IMR-90 (cell line): ENCODE measurements at regions not wholly inside any gene's neighbourhood (a gene's known extent, or its start where the extent isn't known, plus 50 kb on each side); places are given as distances from the start of the nearest gene placed in this dataset.

ENCODE experiments used
- ATAC-seq: fragments of 200-7000 bp; cut with Tn5 transposase; 2 replicates; pipeline ENCODE4 v1.9.1; 2020; ENCODE audit warnings: low read depth, mild to moderate bottlenecking, moderate library complexity
- BruUV-seq: library from RNA; stranded (reverse); fragments of 400-500 nt; replicated peaks from 2 replicates; lab custom pipeline; 2021; lab: Mats Ljungman, UMichigan
- CTCF ChIA-PET: fragments of 300-600 bp; formaldehyde crosslinking; extraction: SDS; loops from one replicate; lab custom pipeline; 2021; ENCODE audit warnings: antibody characterized with exemption; lab: Yijun Ruan, JAX
- POLR2A ChIA-PET: fragments of 300-600 bp; sonication (Branson Sonifier 250); formaldehyde crosslinking; loops from one replicate; lab custom pipeline; 2022; ENCODE audit warnings: antibody characterized with exemption; ENCODE audit not compliant: unreplicated experiment; lab: Charles Lee
- DNase-seq: peaks from one replicate; pipeline ENCODE4 v3.0.0; 2013
- H2AFZ ChIP-seq: replicated peaks from 2 replicates; pipeline ENCODE3; 2013; ENCODE audit warnings: low read length, mild to moderate bottlenecking; ENCODE audit not compliant: poor library complexity
- H2AK5ac ChIP-seq: 2 replicates; pipeline ENCODE4 v1.6.1; 2013; ENCODE audit warnings: low read depth, low read length, inconsistent platforms
- H2AK9ac ChIP-seq: replicated peaks from 2 replicates; pipeline ENCODE3; 2013; ENCODE audit warnings: mild to moderate bottlenecking, low read depth, low read length, moderate library complexity; ENCODE audit not compliant: poor library complexity
- H2BK120ac ChIP-seq: 2 replicates; pipeline ENCODE4 v1.6.1; 2013; ENCODE audit warnings: low read depth, low read length, inconsistent platforms
- H2BK15ac ChIP-seq: 3 replicates; pipeline ENCODE4 v1.6.1; 2013; ENCODE audit warnings: low read depth, low read length, inconsistent platforms
- H2BK20ac ChIP-seq: 2 replicates; pipeline ENCODE4 v1.6.1; 2013; ENCODE audit warnings: low read depth, mild to moderate bottlenecking, inconsistent platforms, low read length, moderate library complexity
- H2BK5ac ChIP-seq: 2 replicates; pipeline ENCODE4 v1.6.1; 2013; ENCODE audit warnings: mild to moderate bottlenecking, low read depth, low read length, inconsistent platforms; ENCODE audit not compliant: poor library complexity, severe bottlenecking
- H3K14ac ChIP-seq: replicated peaks from 2 replicates; pipeline ENCODE4 v1.6.1; 2013; ENCODE audit warnings: low read depth, low read length, inconsistent platforms
- H3K18ac ChIP-seq: 2 replicates; pipeline ENCODE4 v1.6.1; 2013; ENCODE audit warnings: low read depth, low read length, control low read depth
- H3K23ac ChIP-seq: 2 replicates; pipeline ENCODE4 v1.6.1; 2013; ENCODE audit warnings: low read depth, low read length, inconsistent platforms
- H3K27ac ChIP-seq: 2 replicates; pipeline ENCODE4 v1.5.1; 2013; ENCODE audit warnings: mild to moderate bottlenecking, control low read depth, low read length; ENCODE audit not compliant: insufficient read depth
- H3K27me3 ChIP-seq: 2 replicates; pipeline ENCODE4 v1.6.1; 2013; ENCODE audit warnings: low read length; ENCODE audit not compliant: control insufficient read depth, insufficient read depth
- H3K36me3 ChIP-seq: 2 replicates; pipeline ENCODE4 v1.6.1; 2013; ENCODE audit warnings: low read length, mixed read lengths; ENCODE audit not compliant: control insufficient read depth, insufficient read depth
- H3K4ac ChIP-seq: 2 replicates; pipeline ENCODE4 v1.6.1; 2013; ENCODE audit warnings: low read depth, low read length, inconsistent platforms
- H3K4me1 ChIP-seq: 2 replicates; pipeline ENCODE4 v1.6.1; 2013; ENCODE audit warnings: low read length, mixed read lengths; ENCODE audit not compliant: control insufficient read depth, insufficient read depth
- H3K4me2 ChIP-seq: 2 replicates; pipeline ENCODE4 v1.6.1; 2013; ENCODE audit warnings: low read depth, mild to moderate bottlenecking, control low read depth, low read length, moderate library complexity
- H3K4me3 ChIP-seq: 2 replicates; pipeline ENCODE4 v1.5.1; 2013; ENCODE audit warnings: low read depth, mild to moderate bottlenecking, control low read depth, low read length, moderate library complexity; ENCODE audit not compliant: insufficient read depth
- H3K56ac ChIP-seq: 2 replicates; pipeline ENCODE4 v1.6.1; 2013; ENCODE audit warnings: low read length, inconsistent platforms; ENCODE audit not compliant: insufficient read depth; ENCODE audit errors: extremely low read depth
- H3K79me1 ChIP-seq, 2 experiments: 2 replicates each; pipeline ENCODE4 v1.6.1; 2013; ENCODE audit warnings: low read length in 2 of 2, inconsistent platforms in 1 of 2, low read depth in 1 of 2
- H3K9ac ChIP-seq: 2 replicates; pipeline ENCODE4 v1.6.1; 2013; ENCODE audit warnings: low read depth, low read length, control low read depth
- H3K9me1 ChIP-seq: 2 replicates; pipeline ENCODE4 v1.6.1; 2013; ENCODE audit warnings: low read length, inconsistent platforms; ENCODE audit not compliant: insufficient read depth
- H3K9me3 ChIP-seq: 2 replicates; pipeline ENCODE4 v1.6.1; 2013; ENCODE audit warnings: low read length; ENCODE audit not compliant: control insufficient read depth, insufficient read depth
- H4K20me1 ChIP-seq: 2 replicates; pipeline ENCODE4 v1.6.1; 2013; ENCODE audit warnings: low read length, inconsistent platforms; ENCODE audit not compliant: insufficient read depth
- H4K5ac ChIP-seq: 2 replicates; pipeline ENCODE4 v1.6.1; 2013; ENCODE audit warnings: mild to moderate bottlenecking, low read depth, low read length, control low read depth
- H4K8ac ChIP-seq, 2 experiments: 2 replicates each; pipeline ENCODE4 v1.6.1; 2013; ENCODE audit warnings: low read depth in 2 of 2, low read length in 2 of 2, control low read depth in 1 of 2, inconsistent platforms in 1 of 2
- H4K91ac ChIP-seq: 2 replicates; pipeline ENCODE4 v1.6.1; 2013; ENCODE audit warnings: low read depth, low read length, inconsistent platforms; ENCODE audit not compliant: insufficient read depth
- BHLHE40 ChIP-seq: fragments of 150-350 bp; IDR thresholded peaks from 2 replicates; pipeline ENCODE4 v1.6.1; 2016; ENCODE audit warnings: mild to moderate bottlenecking, low read depth, low read length
- CEBPB ChIP-seq: IDR thresholded peaks from 2 replicates; pipeline ENCODE4 v1.6.1; 2012; ENCODE audit warnings: low read depth, low read length, improper control_type of control experiment
- CHD1 ChIP-seq: IDR thresholded peaks from 2 replicates; pipeline ENCODE4 v1.6.1; 2012; ENCODE audit warnings: low read depth, low read length, improper control_type of control experiment
- ELK1 ChIP-seq: fragments of 150-350 bp; IDR thresholded peaks from 2 replicates; pipeline ENCODE4 v1.6.1; 2016; ENCODE audit warnings: low read depth, mild to moderate bottlenecking, low read length, moderate library complexity, borderline replicate concordance
- FOS ChIP-seq: fragments of 150-350 bp; IDR thresholded peaks from 2 replicates; pipeline ENCODE4 v1.6.1; 2016; ENCODE audit warnings: low read depth, low read length
- MAZ ChIP-seq: IDR thresholded peaks from 2 replicates; pipeline ENCODE4 v1.6.1; 2012; ENCODE audit warnings: low read depth, mild to moderate bottlenecking, low read length, improper control_type of control experiment, moderate library complexity, borderline replicate concordance
- MXI1 ChIP-seq: IDR thresholded peaks from 2 replicates; pipeline ENCODE4 v1.6.1; 2012; ENCODE audit warnings: low read depth, mild to moderate bottlenecking, low read length, moderate library complexity, borderline replicate concordance
- POLR2A ChIP-seq: IDR thresholded peaks from 2 replicates; pipeline ENCODE4 v1.6.1; 2012; ENCODE audit warnings: mild to moderate bottlenecking, low read depth, low read length
- RAD21 ChIP-seq: IDR thresholded peaks from 2 replicates; pipeline ENCODE4 v1.6.1; 2012; ENCODE audit warnings: low read length, improper control_type of control experiment
- RFX5 ChIP-seq: IDR thresholded peaks from 2 replicates; pipeline ENCODE4 v1.8.0; 2012; ENCODE audit warnings: low read depth, mild to moderate bottlenecking, low read length, moderate library complexity
- SMC3 ChIP-seq: fragments of 150-350 bp; IDR thresholded peaks from 2 replicates; pipeline ENCODE4 v1.6.1; 2016; ENCODE audit warnings: low read depth, mild to moderate bottlenecking, antibody characterized with exemption, low read length, moderate library complexity
- USF2 ChIP-seq: fragments of 150-350 bp; IDR thresholded peaks from 2 replicates; pipeline ENCODE4 v1.6.1; 2017; ENCODE audit warnings: mild to moderate bottlenecking, antibody characterized with exemption, low read length, low read depth
- WGBS, 2 experiments: methylation state at CpG; one replicate each; pipeline versions ENCODE4 v1.1.5 to v1.1.7; 2013; ENCODE audit warnings: missing lambda C conversion rate in 2 of 2; ENCODE audit not compliant: insufficient read length in 1 of 2; ENCODE audit errors: extremely low coverage in 2 of 2; 5-methylcytosine and 5-hydroxymethylcytosine counted together
- dilution Hi-C: fragments of 300-500 bp; cut with HindIII; formaldehyde crosslinking; loops from one replicate; pipeline ENCODE4 v1.14.3; 2018; ENCODE audit warnings: low sequenced_read_pairs; ENCODE audit not compliant: unreplicated experiment
- in situ Hi-C: fragments of 300-500 bp; cut with MboI; formaldehyde crosslinking; loops from 3 replicates; pipeline ENCODE4 v1.14.3; 2019; ENCODE audit warnings: low sequenced_read_pairs, inconsistent platforms, mixed read lengths
- intact Hi-C: fragments of 100-400 bp; cut with micrococcal nuclease; formaldehyde crosslinking; loops from 2 replicates; pipeline ENCODE4 v1.10.0; 2022

- Histone ChIP-seq H3K27me3 (no peaks in the 10 kb centered on the region), H3K27ac (no peak overlapping the region), H3K14ac (no peak overlapping the region), H3K36me3 (no peaks in the 10 kb centered on the region), H3K4me1 (no peaks in the 10 kb centered on the region), H3K56ac (no peak overlapping the region), H3K4me3 (no peak overlapping the region), H4K20me1 (no peaks in the 10 kb centered on the region), H4K8ac (no peak overlapping the region), H3K18ac (no peak overlapping the region), H2BK120ac (no peak overlapping the region), H4K91ac (no peak overlapping the region), H3K9me3 (peaks cover 34% of the 10 kb centered on the region), H2BK5ac (no peak overlapping the region), H2AK9ac (no peak overlapping the region), H4K5ac (no peak overlapping the region), H2AK5ac (no peak overlapping the region), H3K79me1 (no peaks in the 10 kb centered on the region), H3K9ac (no peak overlapping the region), H3K9me1 (no peaks in the 10 kb centered on the region), H2BK20ac (no peak overlapping the region), H2AFZ (no peak overlapping the region), H2BK15ac (no peak overlapping the region), H3K23ac (no peak overlapping the region), H3K4ac (no peak overlapping the region), H3K4me2 (no peak overlapping the region)
- intact Hi-C loops: no loop called here
- 73% methylated on average over 5 of the region's 33 CpGs; no CpG with 5 or more reads in 1 of the 2 experiments for WGBS, 2 experiments
- TF ChIP-seq FOS (no peak), MAZ (no peak), CEBPB (no peak), CHD1 (no peak), BHLHE40 (no peak), RAD21 (no peak), SMC3 (no peak), MXI1 (no peak), POLR2A (no peak), RFX5 (no peak), ELK1 (no peak), USF2 (no peak)
- ChIA-PET POLR2A (no interaction called here), CTCF (no interaction called here)
- DNase-seq (no peak), ATAC-seq (no peak)
- dilution Hi-C loops: no loop called here
- no TSS peak for BruUV-seq
- in situ Hi-C loops: no loop called here
Measured at GRCh38 chr16:35795361-35796029, 2336.1 kb downstream of the TP53TG3F start.
